ENCODE measurements at regions not wholly inside any gene's neighbourhood (a gene's known extent, or its start where the extent isn't known, plus 50 kb on each side); places are given as distances from the start of the nearest gene placed in this dataset.

GRCh38 chr5:89236900-89237299 lies 353.9 kb upstream of the MEF2C start:
- Histone ChIP-seq H2BK15ac (ENCODE audit: low read length) (no peak overlapping the region), H2BK5ac (ENCODE audit: low read depth, low read length) (no peak overlapping the region), H4K5ac (ENCODE audit: insufficient read length, low read depth, low read length) (no peak overlapping the region), H3K79me2 (ENCODE audit: control insufficient read depth in 1 of 2, insufficient read depth in 2 of 2, low read length in 2 of 2) (no peaks in the 10 kb centered on the region), H2AK5ac (ENCODE audit: low read depth, low read length) (no peak overlapping the region), H3K4me3 (ENCODE audit: extremely low read depth in 1 of 4, insufficient read depth in 2 of 4, low read depth in 3 of 4, low read length in 4 of 4) (no peak overlapping the region), H3K4me1 (replicated peaks in 1 of 4; ENCODE audit: control insufficient read depth in 3 of 4, insufficient read depth in 4 of 4, low read length in 3 of 4) (no peaks in the 10 kb centered on the region), H3K9ac (replicated peaks in 1 of 4; ENCODE audit: extremely low read depth in 1 of 4, low read depth in 3 of 4, low read length in 3 of 4) (no peak overlapping the region), H3K27me3 (replicated peaks in 1 of 4; ENCODE audit: control insufficient read depth in 3 of 4, extremely low read depth in 1 of 4, insufficient read depth in 3 of 4, low read length in 3 of 4) (no peaks in the 10 kb centered on the region), H3K27ac (ENCODE audit: low read depth, low read length) (no peak overlapping the region), H3K18ac (ENCODE audit: extremely low read depth, low read length) (no peak overlapping the region), H3K4me2 (ENCODE audit: insufficient read depth in 1 of 2, low read depth in 2 of 2, low read length in 2 of 2) (no peak overlapping the region), H3K56ac (replicated peaks; ENCODE audit: insufficient read length, low read depth, low read length) (no peak overlapping the region), H3K4ac (replicated peaks; ENCODE audit: insufficient read length, low read depth, low read length) (no peak overlapping the region), H3K9me3 (ENCODE audit: insufficient read depth in 2 of 2, low read depth in 1 of 2, low read length in 1 of 2) (no peaks in the 10 kb centered on the region), H3K23me2 (ENCODE audit: low read depth, low read length) (no peaks in the 10 kb centered on the region), H2BK20ac (ENCODE audit: low read length) (no peak overlapping the region), H3K79me1 (ENCODE audit: low read depth, low read length) (no peaks in the 10 kb centered on the region), H3K36me3 (ENCODE audit: control insufficient read depth in 2 of 4, insufficient read depth in 4 of 4, low read length in 3 of 4) (no peaks in the 10 kb centered on the region), H4K20me1 (replicated peaks in 1 of 2; ENCODE audit: control insufficient read depth in 1 of 2, insufficient read depth in 2 of 2, low read length in 2 of 2) (no peaks in the 10 kb centered on the region), H3K14ac (ENCODE audit: insufficient read length) (no peak overlapping the region), H4K8ac (ENCODE audit: extremely low read depth, insufficient read depth, low read length) (no peak overlapping the region), H2AFZ (ENCODE audit: low read length) (no peak overlapping the region), H3K23ac (ENCODE audit: insufficient read length) (no peak overlapping the region), H2BK120ac (replicated peaks; ENCODE audit: low read depth, low read length) (no peak overlapping the region), H4K91ac (replicated peaks; ENCODE audit: insufficient read length, low read length) (no peak overlapping the region), H2BK12ac (ENCODE audit: low read depth, low read length) (no peak overlapping the region)
- 82% methylated on average over 1 of the region's 1 CpG; no CpG with 5 or more reads in 1 of the 2 experiments for WGBS, 2 experiments (ENCODE audit: extremely low coverage in 1 of 2, insufficient coverage in 1 of 2, insufficient read length in 1 of 2, insufficient replicate concordance in 2 of 2, low coverage in 1 of 2, low lambda C conversion rate in 2 of 2, missing lambda C conversion rate in 1 of 2)
- no peak for TF ChIP-seq SIX5 (IDR thresholded peaks at IDR 0.05; ENCODE audit: low read depth, low read length)
- TF ChIP-seq NRF1 (IDR thresholded peaks at IDR 0.05; ENCODE audit: low read depth, low read length): no peak
- TF ChIP-seq CREB1 (IDR thresholded peaks at IDR 0.05): no peak
- no peak for TF ChIP-seq KDM4A (IDR thresholded peaks at IDR 0.05; ENCODE audit: low read depth, low read length, severe bottlenecking)
- TF ChIP-seq HDAC2 (IDR thresholded peaks at IDR 0.05; ENCODE audit: borderline replicate concordance in 1 of 2, low read depth in 2 of 2, low read length in 2 of 2): no peak
- TF ChIP-seq KDM5A (IDR thresholded peaks at IDR 0.05; ENCODE audit: low read length): no peak
- ChIA-PET POLR2A (ENCODE audit: partially characterized antibody) (no interaction called here), CTCF (ENCODE audit: partially characterized antibody) (interaction anchor here (0.7 kb wide), 1 partner anchor 48 kb away, joined by 3 read pairs; no protein-coding TSS in a partner anchor)
- FAIRE-seq: no peak
- no peak for DNase-seq (ENCODE audit: low read depth in 1 of 2, low spot score in 2 of 2)
